ENCODE measurements at regions not wholly inside any gene's neighbourhood (a gene's known extent, or its start where the extent isn't known, plus 50 kb on each side); places are given as distances from the start of the nearest gene placed in this dataset.
"Not testable (repeated sequence)": the region's sequence is repeated elsewhere in the genome, so short reads cannot be mapped to it uniquely, and the experiment has no call there.

GRCh38 chrX:130507015-130507414, 105.2 kb downstream of the RBMX2 start:
- 80 to 92% methylated on average over 2 of the region's 2 CpGs for WGBS, 2 donors

GRCh38 chrX:130512534-130512933, 110.7 kb downstream of the RBMX2 start:
- WGBS, 2 donors, result 84 to 85% methylated on average over 3 of the region's 3 CpGs
- H3K4me3 ChIP-seq; H3K36me3 ChIP-seq; H3K4me1 ChIP-seq; H3K27ac ChIP-seq; ATAC-seq; DNase-seq; intact Hi-C loops (cut with DNase I); H3K9me3 ChIP-seq: not testable (repeated sequence)
- H3K27me3 ChIP-seq, result peaks cover 0 to 44% (median 0%) of the 10 kb centered on the region in 7 donors

More at GRCh38 chrX:130507015-130507414, 105.2 kb downstream of the RBMX2 start:
- Histone ChIP-seq H3K4me3 (no peak overlapping the region), H3K9me3 (no peaks in the 10 kb centered on the region), H3K36me3 (no peaks in the 10 kb centered on the region), H3K27ac (no peak overlapping the region), H3K27me3 (peaks cover 0 to 25% (median 0%) of the 10 kb centered on the region in 7 donors), H3K4me1 (no peaks in the 10 kb centered on the region)
- ATAC-seq (no peak), DNase-seq (no peak)
- TF ChIP-seq CTCF (IDR thresholded peaks at IDR 0.05), result no peak
- intact Hi-C loops (cut with DNase I), result no loop called here

- intact Hi-C loops (cut with DNase I), result no loop called here
- no peak overlapping the region for H3K27ac ChIP-seq
- 82 to 97% methylated on average over 1 of the region's 1 CpG for WGBS, 2 donors
Observed at GRCh38 chrX:130516123-130516522, 114.3 kb downstream of the RBMX2 start.

GRCh38 chrX:130523460-130524394, 121.9 kb downstream of the RBMX2 start:
- Histone ChIP-seq H3K36me3 (no peaks in the 10 kb centered on the region), H3K9me3 (no peaks in the 10 kb centered on the region), H3K27ac (no peak overlapping the region), H3K4me1 (no peaks in the 10 kb centered on the region), H3K27me3 (peaks cover 0 to 12% (median 0%) of the 10 kb centered on the region in 7 donors), H3K4me3 (peak overlapping the region in 9 of 10 donors; percentile 14 to 49 (median 44))
- ATAC-seq, result peak in 6 of 8 donors; percentile 41 to 75 (median 60)
- peak; percentile 16 to 26 for DNase-seq
- intact Hi-C loops (cut with DNase I), result no loop called here
- WGBS, 2 donors, result 16 to 18% methylated on average over 39 to 42 of the region's 42 CpGs
- no peak for TF ChIP-seq CTCF (IDR thresholded peaks at IDR 0.05)

More at GRCh38 chrX:130516123-130516522, 114.3 kb downstream of the RBMX2 start:
- Histone ChIP-seq H3K4me1 (no peaks in the 10 kb centered on the region), H3K9me3 (peaks cover 0 to 5% (median 0%) of the 10 kb centered on the region in 11 donors), H3K27me3 (peaks cover 0 to 23% (median 0%) of the 10 kb centered on the region in 7 donors), H3K36me3 (no peaks in the 10 kb centered on the region), H3K4me3 (no peak overlapping the region)
- TF ChIP-seq CTCF (IDR thresholded peaks at IDR 0.05), result no peak
- no peak for ATAC-seq
- DNase-seq, result no peak

Measured in heart right ventricle (tissue), 16 donors.